OCI-LY3 (cell line): ENCODE measurements at regions not wholly inside any gene's neighbourhood (a gene's known extent, or its start where the extent isn't known, plus 50 kb on each side); places are given as distances from the start of the nearest gene placed in this dataset.

Source experiments
- H2AFZ ChIP-seq: fragments of 200-600, 300-600 bp; shearing (Covaris generic); 2 replicates; pipeline ENCODE4 v1.6.0; 2014; ENCODE audit warnings: antibody characterized with exemption, low read depth, low read length
- H3K27ac ChIP-seq: fragments of 200-600, 300-600 bp; sonication (generic); 2 replicates; pipeline ENCODE4 v1.5.1; 2014; ENCODE audit warnings: mild to moderate bottlenecking, low read length, moderate library complexity, mixed read lengths
- H3K27me3 ChIP-seq: fragments of 200-600, 300-600 bp; sonication (generic); 2 replicates; pipeline ENCODE4 v1.6.1; 2014; ENCODE audit warnings: low read depth, low read length, mixed read lengths
- H3K36me3 ChIP-seq: fragments of 200-600, 300-600 bp; sonication (generic); replicated peaks from 2 replicates; pipeline ENCODE3; 2014; ENCODE audit warnings: low read depth, low read length, mixed read lengths
- H3K4me1 ChIP-seq: fragments of 300-600, 200-600 bp; sonication (generic); 2 replicates; pipeline ENCODE4 v1.6.1; 2014; ENCODE audit warnings: low read length, mixed read lengths
- H3K4me2 ChIP-seq: fragments of 200-600, 300-600 bp; sonication (generic); 2 replicates; pipeline ENCODE4 v1.6.1; 2014; ENCODE audit warnings: low read length, mixed read lengths
- H3K4me3 ChIP-seq: fragments of 300-600, 200-600 bp; sonication (generic); 2 replicates; pipeline ENCODE4 v1.5.1; 2014; ENCODE audit warnings: antibody characterized with exemption, mild to moderate bottlenecking, low read length, moderate library complexity
- H3K79me2 ChIP-seq: fragments of 300-600, 200-600 bp; shearing (Covaris generic); 2 replicates; pipeline ENCODE4 v1.6.1; 2014; ENCODE audit warnings: mild to moderate bottlenecking, low read length, mixed read lengths
- H3K9ac ChIP-seq: fragments of 300-600, 200-600 bp; shearing (Covaris generic); 2 replicates; pipeline ENCODE4 v1.6.0; 2014; ENCODE audit warnings: mild to moderate bottlenecking, low read length, moderate library complexity
- H3K9me3 ChIP-seq: fragments of 200-600, 300-600 bp; shearing (Covaris generic); 2 replicates; pipeline ENCODE4 v1.6.1; 2014; ENCODE audit warnings: low read length, mixed read lengths; ENCODE audit not compliant: insufficient read depth
- H4K20me1 ChIP-seq: fragments of 200-600, 300-600 bp; sonication (generic); 2 replicates; pipeline ENCODE4 v1.6.1; 2016; ENCODE audit warnings: low read length, mixed read lengths; ENCODE audit not compliant: insufficient read depth
- CTCF ChIP-seq: fragments of 200-600, 300-600 bp; sonication (generic); IDR thresholded peaks from 2 replicates; pipeline ENCODE4 v1.5.1; 2014; ENCODE audit warnings: antibody characterized with exemption, low read length, low read depth
- EZH2phosphoT487 ChIP-seq: fragments of 200-600 bp; shearing (Covaris generic); IDR thresholded peaks from 2 replicates; pipeline ENCODE4 v1.6.1; 2018; ENCODE audit warnings: antibody characterized with exemption, mixed run types, low read depth

DNA sequence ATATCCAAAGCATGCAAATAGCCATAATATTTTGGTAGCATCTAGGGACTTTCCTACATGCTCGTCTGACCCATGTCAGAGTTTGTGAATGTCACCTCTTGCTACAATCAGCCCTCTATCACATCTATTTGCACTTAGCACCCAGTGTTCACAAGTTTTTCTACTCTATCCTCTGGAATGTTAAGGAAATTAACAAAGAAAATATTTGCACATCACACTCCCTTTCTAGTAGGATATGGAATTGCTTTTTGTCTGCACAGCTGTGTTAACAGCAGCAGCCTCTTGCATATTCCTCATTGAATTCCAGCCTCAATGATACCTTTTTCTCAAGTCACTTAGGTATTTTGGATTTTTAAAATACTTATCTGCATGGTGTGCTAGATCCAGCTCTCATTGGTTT is 403.1 kb upstream of the SEMA3C start:
- no peak overlapping the region for H3K4me3 ChIP-seq
- TF ChIP-seq CTCF (no peak), EZH2phosphoT487 (no peak)
- H3K27me3 ChIP-seq, result no peaks in the 10 kb centered on the region
- H3K27ac ChIP-seq, result no peak overlapping the region
- H3K36me3 ChIP-seq, result no peaks in the 10 kb centered on the region
- H3K9me3 ChIP-seq, result no peaks in the 10 kb centered on the region
- no peak overlapping the region for H3K4me2 ChIP-seq
- no peaks in the 10 kb centered on the region for H3K4me1 ChIP-seq
- H2AFZ ChIP-seq, result no peak overlapping the region
- H3K79me2 ChIP-seq, result no peaks in the 10 kb centered on the region
- no peak overlapping the region for H3K9ac ChIP-seq
- no peaks in the 10 kb centered on the region for H4K20me1 ChIP-seq

DNA sequence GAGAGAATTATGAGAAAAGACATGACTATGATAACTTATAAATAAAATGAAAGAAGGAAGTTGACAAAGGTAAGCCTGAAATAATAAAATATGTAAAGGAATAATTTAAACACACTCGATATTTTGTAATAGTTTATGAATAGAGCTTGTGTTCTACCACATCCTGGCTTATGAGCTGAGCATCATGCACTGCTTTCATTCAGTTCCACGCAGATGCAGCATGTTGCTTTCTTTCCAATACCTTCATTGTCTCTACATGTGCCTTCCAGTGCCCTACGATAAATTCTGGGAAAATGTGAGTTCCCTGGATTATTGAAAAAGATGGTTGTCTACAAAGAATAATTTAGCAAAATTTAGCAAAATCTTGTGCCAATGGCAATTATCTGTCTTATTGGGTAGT is 398.9 kb upstream of the SEMA3C start:
- H2AFZ ChIP-seq, result no peak overlapping the region
- H3K27ac ChIP-seq, result no peak overlapping the region
- no peaks in the 10 kb centered on the region for H3K27me3 ChIP-seq
- H3K4me1 ChIP-seq, result no peaks in the 10 kb centered on the region
- no peak overlapping the region for H3K4me3 ChIP-seq
- no peak for TF ChIP-seq EZH2phosphoT487
- no peak for TF ChIP-seq CTCF
- H3K9me3 ChIP-seq, result no peaks in the 10 kb centered on the region
- H4K20me1 ChIP-seq, result no peaks in the 10 kb centered on the region
- no peaks in the 10 kb centered on the region for H3K36me3 ChIP-seq
- no peaks in the 10 kb centered on the region for H3K79me2 ChIP-seq
- no peak overlapping the region for H3K4me2 ChIP-seq
- H3K9ac ChIP-seq, result no peak overlapping the region

- Histone ChIP-seq H3K4me3 (no peak overlapping the region), H3K36me3 (no peaks in the 10 kb centered on the region), H4K20me1 (no peaks in the 10 kb centered on the region), H3K4me1 (no peaks in the 10 kb centered on the region), H3K79me2 (no peaks in the 10 kb centered on the region), H3K27ac (no peak overlapping the region), H3K9me3 (no peaks in the 10 kb centered on the region), H3K9ac (no peak overlapping the region), H2AFZ (no peak overlapping the region), H3K27me3 (no peaks in the 10 kb centered on the region), H3K4me2 (no peak overlapping the region)
- TF ChIP-seq EZH2phosphoT487, result no peak
- TF ChIP-seq CTCF, result no peak
Observed at GRCh38 chr7:81308643-81309322, 389.9 kb upstream of the SEMA3C start.

DNA sequence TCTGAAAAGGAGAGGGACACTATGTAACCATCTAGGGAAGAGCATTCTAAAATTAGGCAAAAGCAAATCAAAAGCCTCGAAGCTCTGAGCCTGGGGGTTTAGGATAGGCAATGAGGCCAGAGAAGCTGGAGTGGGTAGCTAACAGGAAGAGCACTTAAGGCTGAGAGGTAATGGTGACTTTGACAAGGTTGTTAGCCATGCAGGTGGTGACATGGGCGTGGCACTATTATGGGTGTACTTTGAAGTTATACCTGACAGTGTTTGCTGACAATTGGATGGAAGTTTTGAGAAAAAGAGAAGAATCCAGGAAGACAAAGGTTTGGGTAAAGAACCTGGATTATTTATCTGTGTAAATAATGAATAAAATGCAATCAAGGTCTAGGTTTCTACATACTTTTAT is 383.0 kb upstream of the SEMA3C start:
- H3K27me3 ChIP-seq, result no peaks in the 10 kb centered on the region
- H3K36me3 ChIP-seq, result no peaks in the 10 kb centered on the region
- H3K4me3 ChIP-seq, result no peak overlapping the region
- H3K9me3 ChIP-seq, result no peaks in the 10 kb centered on the region
- no peaks in the 10 kb centered on the region for H4K20me1 ChIP-seq
- TF ChIP-seq CTCF, result no peak
- TF ChIP-seq EZH2phosphoT487, result no peak
- no peak overlapping the region for H3K4me2 ChIP-seq
- H3K79me2 ChIP-seq, result no peaks in the 10 kb centered on the region
- H2AFZ ChIP-seq, result no peak overlapping the region
- no peak overlapping the region for H3K27ac ChIP-seq
- no peak overlapping the region for H3K9ac ChIP-seq
- H3K4me1 ChIP-seq, result peaks cover 17% of the 10 kb centered on the region
